GM23248 (cell line): ENCODE measurements at regions not wholly inside any gene's neighbourhood (a gene's known extent, or its start where the extent isn't known, plus 50 kb on each side); places are given as distances from the start of the nearest gene placed in this dataset.

Source experiments
- DNase-seq: peaks from one replicate; pipeline ENCODE4 v3.0.0-alpha.2; 2015
- H2AFZ ChIP-seq: fragments of 200-600 bp; sonication (generic); 2 replicates; pipeline ENCODE4 v1.6.1; 2016; ENCODE audit warnings: antibody characterized with exemption
- H3F3A ChIP-seq: fragments of 200-600 bp; sonication (generic); 2 replicates; pipeline ENCODE4 v1.6.1; 2016; ENCODE audit warnings: mild to moderate bottlenecking, antibody characterized with exemption, mixed run types; ENCODE audit not compliant: insufficient read depth
- H3K27ac ChIP-seq: fragments of 200-600 bp; sonication (generic); 2 replicates; pipeline ENCODE4 v1.5.1; 2016; ENCODE audit warnings: mild to moderate bottlenecking
- H3K27me3 ChIP-seq: fragments of 200-600 bp; sonication (generic); replicated peaks from 2 replicates; pipeline ENCODE4 v1.6.1; 2016; ENCODE audit warnings: mild to moderate bottlenecking; ENCODE audit not compliant: insufficient read depth
- H3K36me3 ChIP-seq: fragments of 200-600 bp; sonication (generic); 2 replicates; pipeline ENCODE4 v1.6.1; 2016; ENCODE audit warnings: low read depth, mild to moderate bottlenecking
- H3K4me1 ChIP-seq: fragments of 200-600 bp; sonication (generic); 2 replicates; pipeline ENCODE4 v1.6.1; 2016; ENCODE audit warnings: mild to moderate bottlenecking; ENCODE audit not compliant: insufficient read depth
- H3K4me2 ChIP-seq: fragments of 200-600 bp; sonication (generic); one replicate; pipeline ENCODE4 v1.6.1; 2016; ENCODE audit warnings: mild to moderate bottlenecking; ENCODE audit not compliant: unreplicated experiment
- H3K4me3 ChIP-seq: fragments of 200-600 bp; sonication (generic); 2 replicates; pipeline ENCODE4 v1.5.1; 2016; ENCODE audit warnings: mild to moderate bottlenecking
- H3K79me2 ChIP-seq: fragments of 200-600 bp; sonication (generic); 2 replicates; pipeline ENCODE4 v1.6.1; 2016; ENCODE audit warnings: mild to moderate bottlenecking; ENCODE audit not compliant: insufficient read depth
- H3K9ac ChIP-seq: fragments of 200-600 bp; sonication (generic); 2 replicates; pipeline ENCODE4 v1.6.1; 2016; ENCODE audit warnings: mild to moderate bottlenecking
- H3K9me2 ChIP-seq: fragments of 200-600 bp; sonication (generic); 2 replicates; pipeline ENCODE4 v1.6.1; 2016; ENCODE audit warnings: mixed run types, mild to moderate bottlenecking, moderate library complexity; ENCODE audit not compliant: insufficient read depth
- H3K9me3 ChIP-seq: fragments of 200-600 bp; sonication (generic); one replicate; pipeline ENCODE4 v1.6.1; 2017; ENCODE audit warnings: low read depth
- H4K20me1 ChIP-seq: fragments of 200-600 bp; sonication (generic); 2 replicates; pipeline ENCODE4 v1.6.0; 2016; ENCODE audit not compliant: insufficient read depth
- EZH2 ChIP-seq: fragments of 200-600 bp; sonication (generic); IDR thresholded peaks from 2 replicates; pipeline ENCODE4 v1.6.1; 2018; ENCODE audit warnings: antibody characterized with exemption, mild to moderate bottlenecking; ENCODE audit not compliant: insufficient read depth, poor library complexity, severe bottlenecking
- EZH2phosphoT487 ChIP-seq: fragments of 200-600 bp; sonication (generic); IDR thresholded peaks from 2 replicates; pipeline ENCODE4 v1.6.1; 2018; ENCODE audit warnings: antibody characterized with exemption, moderate library complexity, mild to moderate bottlenecking, low read depth; ENCODE audit not compliant: insufficient read depth
- WGBS, 2 experiments: methylation state at CpG; one replicate each; pipeline ENCODE4 v1.1.6; 2015 to 2017; ENCODE audit warnings: low lambda C conversion rate in 2 of 2, low coverage in 1 of 2; ENCODE audit errors: missing lambda C conversion rate in 2 of 2; 5-methylcytosine and 5-hydroxymethylcytosine counted together
- in situ Hi-C: fragments of 300-500 bp; cut with MboI; formaldehyde crosslinking; loops from 2 replicates; pipeline ENCODE4 v1.15.0; 2020

- Histone ChIP-seq H3K4me2 (no peak overlapping the region), H3K27me3 (no peaks in the 10 kb centered on the region), H3K36me3 (no peaks in the 10 kb centered on the region), H2AFZ (no peak overlapping the region), H3K4me3 (no peak overlapping the region), H3K27ac (no peak overlapping the region), H3F3A (no peaks in the 10 kb centered on the region), H3K9me3 (no peaks in the 10 kb centered on the region), H3K79me2 (no peaks in the 10 kb centered on the region), H4K20me1 (no peaks in the 10 kb centered on the region), H3K4me1 (no peaks in the 10 kb centered on the region), H3K9me2 (no peaks in the 10 kb centered on the region), H3K9ac (no peak overlapping the region)
- in situ Hi-C loops: no loop called here
- TF ChIP-seq EZH2phosphoT487 (no peak), EZH2 (no peak)
- 36 to 40% methylated on average over 1 of the region's 1 CpG for WGBS, 2 experiments
- DNase-seq: no peak
These were observed 181.4 kb downstream of the KLF5 start for GRCh38 chr13:73240193-73240592.

GRCh38 chr13:73235385-73235784 is 176.6 kb downstream of the KLF5 start:
- Histone ChIP-seq H3K79me2 (no peaks in the 10 kb centered on the region), H3K9ac (no peak overlapping the region), H4K20me1 (no peaks in the 10 kb centered on the region), H3K4me2 (no peak overlapping the region), H3K27me3 (no peaks in the 10 kb centered on the region; the same call in 1 of the 2 replicates), H3K9me3 (no peaks in the 10 kb centered on the region), H3K4me1 (no peaks in the 10 kb centered on the region), H3K27ac (no peak overlapping the region), H2AFZ (no peak overlapping the region), H3K36me3 (no peaks in the 10 kb centered on the region), H3K4me3 (no peak overlapping the region), H3K9me2 (no peaks in the 10 kb centered on the region), H3F3A (no peaks in the 10 kb centered on the region)
- TF ChIP-seq EZH2phosphoT487 (no peak), EZH2 (no peak)
- DNase-seq: no peak
- in situ Hi-C loops: no loop called here
- WGBS, 2 experiments: 79 to 82% methylated on average over 13 of the region's 13 CpGs

GRCh38 chr13:73231471-73231870 is 172.7 kb downstream of the KLF5 start:
- H3F3A ChIP-seq: no peaks in the 10 kb centered on the region
- H3K9me3 ChIP-seq: no peaks in the 10 kb centered on the region
- no peaks in the 10 kb centered on the region for H4K20me1 ChIP-seq
- TF ChIP-seq EZH2phosphoT487 (no peak), EZH2 (no peak)
- no peak overlapping the region for H3K4me3 ChIP-seq
- no peak overlapping the region for H3K9ac ChIP-seq
- H3K4me1 ChIP-seq: no peaks in the 10 kb centered on the region
- in situ Hi-C loops: no loop called here
- H3K4me2 ChIP-seq: no peak overlapping the region
- H3K36me3 ChIP-seq: no peaks in the 10 kb centered on the region
- no peak for DNase-seq
- H3K9me2 ChIP-seq: no peaks in the 10 kb centered on the region
- no peaks in the 10 kb centered on the region for H3K79me2 ChIP-seq
- H2AFZ ChIP-seq: no peak overlapping the region
- H3K27ac ChIP-seq: no peak overlapping the region
- 60 to 63% methylated on average over 4 of the region's 4 CpGs for WGBS, 2 experiments
- H3K27me3 ChIP-seq: no peaks in the 10 kb centered on the region; the same call in 1 of the 2 replicates

GRCh38 chr13:73230716-73231115 is 171.9 kb downstream of the KLF5 start:
- 47% methylated on average over 3 of the region's 3 CpGs for WGBS, 2 experiments
- H3K27me3 ChIP-seq: no peaks in the 10 kb centered on the region; the same call in 1 of the 2 replicates
- H3K79me2 ChIP-seq: no peaks in the 10 kb centered on the region
- H3K27ac ChIP-seq: no peak overlapping the region
- no peaks in the 10 kb centered on the region for H3F3A ChIP-seq
- in situ Hi-C loops: no loop called here
- H2AFZ ChIP-seq: no peak overlapping the region
- H3K4me1 ChIP-seq: no peaks in the 10 kb centered on the region
- no peak overlapping the region for H3K4me2 ChIP-seq
- H3K9me3 ChIP-seq: no peaks in the 10 kb centered on the region
- DNase-seq: no peak
- no peaks in the 10 kb centered on the region for H4K20me1 ChIP-seq
- TF ChIP-seq EZH2: no peak
- no peak for TF ChIP-seq EZH2phosphoT487
- H3K4me3 ChIP-seq: no peak overlapping the region
- no peak overlapping the region for H3K9ac ChIP-seq
- H3K9me2 ChIP-seq: no peaks in the 10 kb centered on the region
- H3K36me3 ChIP-seq: no peaks in the 10 kb centered on the region

- Histone ChIP-seq H3K9me3 (no peaks in the 10 kb centered on the region), H3K4me2 (no peak overlapping the region), H3K4me3 (no peak overlapping the region), H2AFZ (no peak overlapping the region), H3K27ac (no peak overlapping the region), H4K20me1 (no peaks in the 10 kb centered on the region), H3K27me3 (no peaks in the 10 kb centered on the region; the same call in 1 of the 2 replicates), H3K79me2 (no peaks in the 10 kb centered on the region), H3K9me2 (no peaks in the 10 kb centered on the region), H3F3A (0 out of 2 replicates have a peak, but pooled peaks cover 9% of the 10 kb centered on the region), H3K36me3 (no peaks in the 10 kb centered on the region), H3K4me1 (peaks cover 8% of the 10 kb centered on the region), H3K9ac (no peak overlapping the region)
- no peak for TF ChIP-seq EZH2phosphoT487
- no peak for TF ChIP-seq EZH2
- in situ Hi-C loops: no loop called here
- peak; percentile 33 for DNase-seq
These were observed 169.7 kb downstream of the KLF5 start for GRCh38 chr13:73228546-73228945.
